Left lung (tissue), 4 donors: ENCODE measurements at regions not wholly inside any gene's neighbourhood (a gene's known extent, or its start where the extent isn't known, plus 50 kb on each side); places are given as distances from the start of the nearest gene placed in this dataset.

Experiments used
- ATAC-seq: fragments of 200-7000 bp; cut with Tn5 transposase; one replicate; pipeline ENCODE4 v1.9.1; 2020; ENCODE audit warnings: moderate library complexity
- DNase-seq, 4 donors: peaks; one replicate each; pipeline ENCODE4 v3.0.0-alpha.2; 2013 to 2020
- H3K27ac ChIP-seq, 2 donors: fragments of 200-600 bp; sonication (generic) in 1 of 2; one replicate each; pipeline versions ENCODE4 v1.5.0 to v1.8.0; 2020 to 2021
- H3K27me3 ChIP-seq, 2 donors: fragments of 200-600 bp; sonication (generic) in 1 of 2; one replicate each; pipeline versions ENCODE4 v1.5.0 to v1.8.0; 2020 to 2021
- H3K36me3 ChIP-seq, 2 donors: fragments of 200-600 bp; sonication (generic) in 1 of 2; one replicate each; pipeline versions ENCODE4 v1.5.0 to v1.8.0; 2020 to 2021
- H3K4me1 ChIP-seq, 2 donors: fragments of 200-600 bp; one replicate each; pipeline ENCODE4 v1.8.0; 2021
- H3K4me3 ChIP-seq, 2 donors: fragments of 200-600 bp; sonication (generic) in 1 of 2; one replicate each; pipeline versions ENCODE4 v1.5.0 to v1.8.0; 2020 to 2021; ENCODE audit warnings: mild to moderate bottlenecking in 1 of 2
- H3K9me3 ChIP-seq, 2 donors: fragments of 200-600 bp; sonication (generic) in 1 of 2; one replicate each; pipeline versions ENCODE4 v1.5.0 to v1.8.0; 2020 to 2021
- CTCF ChIP-seq, 2 donors: fragments of 200-600 bp; sonication (generic) in 1 of 2; IDR thresholded peaks; one replicate each; pipeline versions ENCODE4 v1.5.0 to v1.8.0; 2021; ENCODE audit warnings: antibody characterized with exemption in 2 of 2
- intact Hi-C, 2 donors: fragments of 100-400 bp; cut with DNase I; formaldehyde crosslinking; loops; one replicate each; pipeline versions ENCODE4 v1.11.2 to v1.14.2; 2022
- donor health status: DM: no; HTN: yes; CAD: no.
- donor health status: DM: no; HTN: no; CAD: no.

GRCh38 chr12:28865776-28866175 lies 283.3 kb upstream of the FAR2 start:
- H3K27me3 ChIP-seq, result no peaks in the 10 kb centered on the region
- no peak for TF ChIP-seq CTCF (IDR thresholded peaks at IDR 0.05)
- ATAC-seq, result no peak
- H3K4me3 ChIP-seq, result no peak overlapping the region
- H3K36me3 ChIP-seq, result no peaks in the 10 kb centered on the region
- H3K27ac ChIP-seq, result no peak overlapping the region
- intact Hi-C loops, result no loop called here
- no peaks in the 10 kb centered on the region for H3K9me3 ChIP-seq
- H3K4me1 ChIP-seq, result no peaks in the 10 kb centered on the region
- DNase-seq, result no peak

- Histone ChIP-seq H3K27me3 (no peaks in the 10 kb centered on the region), H3K4me1 (no peaks in the 10 kb centered on the region), H3K27ac (no peak overlapping the region), H3K36me3 (no peaks in the 10 kb centered on the region), H3K4me3 (no peak overlapping the region), H3K9me3 (no peaks in the 10 kb centered on the region)
- DNase-seq (no peak), ATAC-seq (no peak)
- TF ChIP-seq CTCF (IDR thresholded peaks at IDR 0.05), result no peak
- intact Hi-C loops, result no loop called here
Observed at GRCh38 chr12:28866296-28866695, 282.8 kb upstream of the FAR2 start.

GRCh38 chr12:28866715-28867503 lies 282.2 kb upstream of the FAR2 start:
- Histone ChIP-seq H3K4me1 (no peaks in the 10 kb centered on the region), H3K36me3 (no peaks in the 10 kb centered on the region), H3K27me3 (no peaks in the 10 kb centered on the region), H3K9me3 (no peaks in the 10 kb centered on the region), H3K4me3 (no peak overlapping the region), H3K27ac (no peak overlapping the region)
- intact Hi-C loops, result no loop called here
- DNase-seq (no peak), ATAC-seq (no peak)
- TF ChIP-seq CTCF (IDR thresholded peaks at IDR 0.05), result no peak

GRCh38 chr12:28868414-28868813 lies 280.7 kb upstream of the FAR2 start:
- DNase-seq (no peak), ATAC-seq (no peak)
- Histone ChIP-seq H3K9me3 (no peaks in the 10 kb centered on the region), H3K36me3 (no peaks in the 10 kb centered on the region), H3K27me3 (no peaks in the 10 kb centered on the region), H3K27ac (no peak overlapping the region), H3K4me3 (no peak overlapping the region), H3K4me1 (no peaks in the 10 kb centered on the region)
- intact Hi-C loops, result no loop called here
- TF ChIP-seq CTCF (IDR thresholded peaks at IDR 0.05), result no peak

- intact Hi-C loops, result no loop called here
- DNase-seq (no peak), ATAC-seq (no peak)
- H3K36me3 ChIP-seq, result no peaks in the 10 kb centered on the region
- no peak overlapping the region for H3K4me3 ChIP-seq
- H3K9me3 ChIP-seq, result no peaks in the 10 kb centered on the region
- no peaks in the 10 kb centered on the region for H3K27me3 ChIP-seq
- H3K27ac ChIP-seq, result no peak overlapping the region
- no peak for TF ChIP-seq CTCF (IDR thresholded peaks at IDR 0.05)
- H3K4me1 ChIP-seq, result no peaks in the 10 kb centered on the region
Observed at GRCh38 chr12:28869197-28869596, 279.9 kb upstream of the FAR2 start.
